ENCODE measurements at regions not wholly inside any gene's neighbourhood (a gene's known extent, or its start where the extent isn't known, plus 50 kb on each side); places are given as distances from the start of the nearest gene placed in this dataset.

GRCh38 chr3:76035117-76035516 is 249.8 kb upstream of the ZNF717 start:
- intact Hi-C loops (cut with micrococcal nuclease): no loop called here
- DNase-seq: no peak
- H3K36me3 ChIP-seq (replicated peaks in 1 of 2; ENCODE audit: control insufficient read depth in 1 of 2, insufficient read depth in 2 of 2, low read length in 2 of 2): no peaks in the 10 kb centered on the region
- Mint-ChIP-seq H3K36me3 (no peaks in the 10 kb centered on the region), H3K4me3 (no peak overlapping the region), H3K27me3 (ENCODE audit: low read depth in 3 of 3) (peaks cover 0 to 2% (median 1%) of the 10 kb centered on the region in 3 donors), H3K4me1 (no peaks in the 10 kb centered on the region), H3K27ac (no peak overlapping the region), H3K9me3 (peaks cover 0 to 7% (median 1%) of the 10 kb centered on the region in 7 donors)
- no peaks in the 10 kb centered on the region for H3K79me2 ChIP-seq (ENCODE audit: insufficient read depth, low read length)
- H3K9ac ChIP-seq (ENCODE audit: insufficient read depth, low read length, poor library complexity, severe bottlenecking): no peak overlapping the region
- H3K4me3 ChIP-seq (replicated peaks in 1 of 3; ENCODE audit: low read depth in 2 of 3, low read length in 3 of 3): no peak overlapping the region
- no peaks in the 10 kb centered on the region for H3K27me3 ChIP-seq (ENCODE audit: control insufficient read depth in 2 of 2, insufficient read depth in 2 of 2, low read length in 2 of 2)
- H3K9me3 ChIP-seq (replicated peaks in 1 of 2; ENCODE audit: control insufficient read depth in 1 of 2, insufficient read depth in 1 of 2, low read length in 2 of 2): no peaks in the 10 kb centered on the region
- no peaks in the 10 kb centered on the region for H4K20me1 ChIP-seq (ENCODE audit: insufficient read depth, low read length)
- H3K27ac ChIP-seq (ENCODE audit: low read depth in 1 of 2, low read length in 2 of 2): no peak overlapping the region
- no peak for TF ChIP-seq CTCF (IDR thresholded peaks at IDR 0.05)
- no peak overlapping the region for H3K4me2 ChIP-seq (replicated peaks; ENCODE audit: extremely low read depth, low read length, poor library complexity, severe bottlenecking)
- no peak overlapping the region for H2AFZ ChIP-seq (ENCODE audit: insufficient read depth, low read depth, low read length, poor library complexity, severe bottlenecking)
- no peaks in the 10 kb centered on the region for H3K4me1 ChIP-seq (ENCODE audit: control insufficient read depth in 1 of 2, insufficient read depth in 2 of 2, low read length in 2 of 2)
- WGBS (ENCODE audit: insufficient coverage): no CpG with 5 or more reads among the region's 2 CpGs

DNA sequence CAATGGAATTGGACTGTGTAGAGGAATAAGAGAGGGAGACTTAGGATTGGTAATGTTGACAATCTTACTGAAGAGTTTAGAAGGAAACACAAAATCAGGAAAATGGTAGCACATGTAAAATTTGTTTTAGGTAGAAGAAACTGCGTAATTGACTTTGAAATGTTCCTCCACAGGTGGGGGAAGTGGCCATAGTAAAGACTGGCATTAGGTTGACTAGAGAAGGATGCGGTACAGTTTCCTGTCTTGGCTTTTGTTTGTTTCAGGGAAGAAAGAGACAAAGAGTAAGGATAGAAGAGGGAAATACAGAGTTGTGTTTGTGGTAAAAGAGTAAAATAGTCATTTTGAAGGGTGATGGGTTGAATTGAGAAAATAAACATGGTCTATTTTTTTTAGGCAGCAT is 253.6 kb upstream of the ZNF717 start:
- Histone ChIP-seq H3K4me3 (replicated peaks in 1 of 3; ENCODE audit: low read depth in 2 of 3, low read length in 3 of 3) (no peak overlapping the region), H2AFZ (ENCODE audit: insufficient read depth, low read depth, low read length, poor library complexity, severe bottlenecking) (no peak overlapping the region), H3K4me1 (ENCODE audit: control insufficient read depth in 1 of 2, insufficient read depth in 2 of 2, low read length in 2 of 2) (no peaks in the 10 kb centered on the region), H3K9me3 (replicated peaks in 1 of 2; ENCODE audit: control insufficient read depth in 1 of 2, insufficient read depth in 1 of 2, low read length in 2 of 2) (no peaks in the 10 kb centered on the region), H3K27me3 (ENCODE audit: control insufficient read depth in 2 of 2, insufficient read depth in 2 of 2, low read length in 2 of 2) (no peaks in the 10 kb centered on the region), H3K4me2 (replicated peaks; ENCODE audit: extremely low read depth, low read length, poor library complexity, severe bottlenecking) (no peak overlapping the region), H3K79me2 (ENCODE audit: insufficient read depth, low read length) (no peaks in the 10 kb centered on the region), H3K36me3 (replicated peaks in 1 of 2; ENCODE audit: control insufficient read depth in 1 of 2, insufficient read depth in 2 of 2, low read length in 2 of 2) (no peaks in the 10 kb centered on the region), H3K27ac (ENCODE audit: low read depth in 1 of 2, low read length in 2 of 2) (no peak overlapping the region), H3K9ac (ENCODE audit: insufficient read depth, low read length, poor library complexity, severe bottlenecking) (no peak overlapping the region), H4K20me1 (ENCODE audit: insufficient read depth, low read length) (no peaks in the 10 kb centered on the region)
- H3K4me1 Mint-ChIP-seq: no peaks in the 10 kb centered on the region
- H3K27me3 Mint-ChIP-seq (ENCODE audit: low read depth in 3 of 3): peaks cover 0 to 1% (median 0%) of the 10 kb centered on the region in 3 donors
- 65% methylated on average over 2 of the region's 2 CpGs for WGBS (ENCODE audit: insufficient coverage)
- no peak for DNase-seq
- H3K36me3 Mint-ChIP-seq: no peaks in the 10 kb centered on the region
- no peak overlapping the region for H3K27ac Mint-ChIP-seq
- no peak overlapping the region for H3K4me3 Mint-ChIP-seq
- peaks cover 0 to 7% (median 0%) of the 10 kb centered on the region in 7 donors for H3K9me3 Mint-ChIP-seq
- TF ChIP-seq CTCF (IDR thresholded peaks at IDR 0.05): no peak
- intact Hi-C loops (cut with micrococcal nuclease): no loop called here
